Endodermal cell (in vitro differentiated cells): ENCODE measurements at regions not wholly inside any gene's neighbourhood (a gene's known extent, or its start where the extent isn't known, plus 50 kb on each side); places are given as distances from the start of the nearest gene placed in this dataset.

Experiments
- DNase-seq: peaks from one replicate; pipeline ENCODE4 v3.0.0-alpha.2; 2017
- H3K27ac ChIP-seq: 2 replicates; pipeline ENCODE4 v1.5.1; 2013; ENCODE audit warnings: mild to moderate bottlenecking, low read depth, low read length, moderate library complexity
- H3K27me3 ChIP-seq: 2 replicates; pipeline ENCODE4 v1.6.1; 2013; ENCODE audit warnings: mild to moderate bottlenecking, low read length, moderate library complexity; ENCODE audit not compliant: insufficient read depth, control insufficient read depth, poor library complexity, severe bottlenecking
- H3K36me3 ChIP-seq: 2 replicates; pipeline ENCODE4 v1.7.0; 2013; ENCODE audit warnings: mild to moderate bottlenecking, low read length, moderate library complexity; ENCODE audit not compliant: control insufficient read depth, insufficient read depth
- H3K4me1 ChIP-seq: one replicate; pipeline ENCODE4 v1.7.0; 2013; ENCODE audit warnings: low read length; ENCODE audit not compliant: control insufficient read depth, insufficient read depth
- H3K4me3 ChIP-seq: 2 replicates; pipeline ENCODE4 v1.5.1; 2013; ENCODE audit warnings: mild to moderate bottlenecking, low read length, moderate library complexity
- H3K9ac ChIP-seq: 2 replicates; pipeline ENCODE4 v1.6.1; 2013; ENCODE audit warnings: mild to moderate bottlenecking, low read length, moderate library complexity; ENCODE audit not compliant: poor library complexity, severe bottlenecking; ENCODE audit errors: extremely low read depth
- H3K9me3 ChIP-seq: 2 replicates; pipeline ENCODE4 v1.6.1; 2013; ENCODE audit warnings: mild to moderate bottlenecking, low read length, moderate library complexity; ENCODE audit not compliant: control insufficient read depth
- H3K27ac Mint-ChIP-seq: 2 replicates; pipeline ENCODE4 v1.8.0; 2020; ENCODE audit warnings: mixed read lengths
- H3K27me3 Mint-ChIP-seq: 2 replicates; pipeline ENCODE4 v1.8.0; 2021; ENCODE audit warnings: mild to moderate bottlenecking, mixed read lengths; ENCODE audit not compliant: insufficient read depth
- H3K36me3 Mint-ChIP-seq: 2 replicates; pipeline ENCODE4 v1.8.0; 2020; ENCODE audit warnings: low read depth, mixed read lengths
- H3K4me1 Mint-ChIP-seq: 2 replicates; pipeline ENCODE4 v1.8.0; 2020; ENCODE audit warnings: mixed read lengths
- H3K4me3 Mint-ChIP-seq: 2 replicates; pipeline ENCODE4 v1.8.0; 2020; ENCODE audit warnings: mild to moderate bottlenecking, moderate library complexity, mixed read lengths
- H3K9me3 Mint-ChIP-seq: 2 replicates; pipeline ENCODE4 v1.8.0; 2020; ENCODE audit warnings: mild to moderate bottlenecking, mixed read lengths
- WGBS, 2 experiments: methylation state at CpG; one replicate each; pipeline versions ENCODE4 v1.1.5 to v1.1.7; 2013; ENCODE audit warnings: missing lambda C conversion rate in 2 of 2, mixed read lengths in 1 of 2; ENCODE audit not compliant: insufficient coverage in 1 of 2, insufficient read length in 1 of 2; 5-methylcytosine and 5-hydroxymethylcytosine counted together
- TF ChIP-seq, protein P1 (sequence below): fragments of 200-600 bp; sonication (generic); conservative IDR thresholded peaks from 2 replicates; pipeline ENCODE4 v1.5.0; 2021; ENCODE audit warnings: antibody characterized with exemption, mild to moderate bottlenecking

DNA sequence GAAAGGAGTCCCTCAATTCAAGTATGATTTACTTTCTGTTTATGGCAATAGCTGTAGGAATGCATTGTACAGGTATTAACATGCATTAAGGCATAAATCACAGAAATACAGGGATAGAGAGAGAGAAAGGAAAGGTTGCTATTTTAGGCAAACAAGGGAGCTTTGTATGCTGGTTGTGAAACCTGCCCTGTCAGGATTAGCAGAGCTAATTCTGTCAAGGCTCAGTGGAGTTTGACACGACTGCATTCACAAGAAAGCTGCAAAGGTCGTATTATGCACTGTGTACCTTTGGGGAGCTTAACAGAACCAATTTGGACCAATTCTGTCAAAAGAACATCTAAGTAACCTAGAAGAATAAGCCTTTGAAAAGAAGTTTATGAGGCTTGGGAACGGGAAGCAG is 239.3 kb downstream of the GRIA2 start:
- no peaks in the 10 kb centered on the region for H3K36me3 Mint-ChIP-seq
- Histone ChIP-seq H3K9ac (no peak overlapping the region), H3K27ac (no peak overlapping the region), H3K4me1 (no peaks in the 10 kb centered on the region), H3K4me3 (no peak overlapping the region), H3K9me3 (no peaks in the 10 kb centered on the region), H3K36me3 (no peaks in the 10 kb centered on the region), H3K27me3 (no peaks in the 10 kb centered on the region)
- TF ChIP-seq, protein P1, sequence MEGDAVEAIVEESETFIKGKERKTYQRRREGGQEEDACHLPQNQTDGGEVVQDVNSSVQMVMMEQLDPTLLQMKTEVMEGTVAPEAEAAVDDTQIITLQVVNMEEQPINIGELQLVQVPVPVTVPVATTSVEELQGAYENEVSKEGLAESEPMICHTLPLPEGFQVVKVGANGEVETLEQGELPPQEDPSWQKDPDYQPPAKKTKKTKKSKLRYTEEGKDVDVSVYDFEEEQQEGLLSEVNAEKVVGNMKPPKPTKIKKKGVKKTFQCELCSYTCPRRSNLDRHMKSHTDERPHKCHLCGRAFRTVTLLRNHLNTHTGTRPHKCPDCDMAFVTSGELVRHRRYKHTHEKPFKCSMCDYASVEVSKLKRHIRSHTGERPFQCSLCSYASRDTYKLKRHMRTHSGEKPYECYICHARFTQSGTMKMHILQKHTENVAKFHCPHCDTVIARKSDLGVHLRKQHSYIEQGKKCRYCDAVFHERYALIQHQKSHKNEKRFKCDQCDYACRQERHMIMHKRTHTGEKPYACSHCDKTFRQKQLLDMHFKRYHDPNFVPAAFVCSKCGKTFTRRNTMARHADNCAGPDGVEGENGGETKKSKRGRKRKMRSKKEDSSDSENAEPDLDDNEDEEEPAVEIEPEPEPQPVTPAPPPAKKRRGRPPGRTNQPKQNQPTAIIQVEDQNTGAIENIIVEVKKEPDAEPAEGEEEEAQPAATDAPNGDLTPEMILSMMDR = no peak
- no peak for DNase-seq
- H3K4me3 Mint-ChIP-seq = no peak overlapping the region
- H3K4me1 Mint-ChIP-seq = no peaks in the 10 kb centered on the region
- WGBS, 2 experiments = 83% methylated on average over 1 to 3 of the region's 3 CpGs
- H3K27me3 Mint-ChIP-seq = no peaks in the 10 kb centered on the region
- H3K27ac Mint-ChIP-seq = no peak overlapping the region
- H3K9me3 Mint-ChIP-seq = no peaks in the 10 kb centered on the region

DNA sequence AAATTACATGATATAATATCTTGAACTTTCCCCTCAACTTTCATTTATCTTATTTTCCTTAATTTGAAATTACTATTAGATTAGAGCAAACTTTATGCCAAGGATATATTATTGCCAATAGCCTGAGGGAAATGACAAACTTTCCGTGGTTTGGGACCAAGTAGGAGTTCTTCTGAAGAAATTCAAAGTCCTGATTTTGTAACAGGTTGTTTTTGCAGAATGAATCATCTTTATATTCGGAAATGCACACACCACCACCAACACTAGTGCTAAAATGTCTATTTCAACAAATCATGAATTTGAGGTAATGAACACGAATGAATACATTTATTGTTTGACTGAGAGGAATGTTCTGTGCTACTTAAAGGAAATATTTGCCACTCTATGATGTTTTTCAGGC is 226.7 kb downstream of the GRIA2 start:
- 77 to 100% methylated on average over 1 to 3 of the region's 3 CpGs for WGBS, 2 experiments
- Mint-ChIP-seq H3K36me3 (no peaks in the 10 kb centered on the region), H3K27ac (no peak overlapping the region), H3K4me1 (no peaks in the 10 kb centered on the region), H3K27me3 (no peaks in the 10 kb centered on the region), H3K4me3 (no peak overlapping the region), H3K9me3 (no peaks in the 10 kb centered on the region)
- Histone ChIP-seq H3K27me3 (no peaks in the 10 kb centered on the region), H3K36me3 (no peaks in the 10 kb centered on the region), H3K9ac (no peak overlapping the region), H3K4me1 (no peaks in the 10 kb centered on the region), H3K9me3 (no peaks in the 10 kb centered on the region), H3K27ac (no peak overlapping the region), H3K4me3 (no peak overlapping the region)
- TF ChIP-seq, protein P1 = no peak
- no peak for DNase-seq

DNA sequence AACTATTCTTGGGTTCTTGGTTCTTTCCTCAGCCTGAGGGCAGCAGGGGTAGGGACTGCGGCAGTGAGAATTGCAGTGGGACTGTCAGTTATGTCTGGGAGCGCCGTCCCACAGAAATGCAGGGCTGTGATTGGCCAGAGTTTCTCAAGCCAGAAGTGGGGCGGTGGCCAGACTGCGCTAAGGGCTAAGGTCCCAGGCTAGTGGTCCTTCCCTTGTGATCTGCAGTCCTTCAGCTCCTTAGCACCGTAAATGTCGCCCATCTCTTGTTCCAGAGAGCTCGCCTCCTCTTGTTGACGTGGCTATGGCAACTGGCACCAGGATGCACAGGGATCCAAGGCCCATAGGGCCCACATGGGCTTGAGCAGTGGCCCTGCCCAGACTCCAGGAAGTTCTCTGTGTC is 223.5 kb downstream of the GRIA2 start:
- Mint-ChIP-seq H3K36me3 (no peaks in the 10 kb centered on the region), H3K9me3 (no peaks in the 10 kb centered on the region), H3K27ac (no peak overlapping the region), H3K4me3 (no peak overlapping the region), H3K27me3 (no peaks in the 10 kb centered on the region), H3K4me1 (no peaks in the 10 kb centered on the region)
- Histone ChIP-seq H3K4me1 (no peaks in the 10 kb centered on the region), H3K4me3 (no peak overlapping the region), H3K9ac (no peak overlapping the region), H3K9me3 (no peaks in the 10 kb centered on the region), H3K36me3 (no peaks in the 10 kb centered on the region), H3K27ac (no peak overlapping the region), H3K27me3 (no peaks in the 10 kb centered on the region)
- 92 to 96% methylated on average over 5 to 9 of the region's 9 CpGs for WGBS, 2 experiments
- DNase-seq = no peak
- TF ChIP-seq, protein P1 = no peak
